Kidney (tissue), 13 donors: ENCODE measurements at regions not wholly inside any gene's neighbourhood (a gene's known extent, or its start where the extent isn't known, plus 50 kb on each side); places are given as distances from the start of the nearest gene placed in this dataset.

Experiments used
- DNase-seq, 5 donors: peaks; one replicate each; pipeline ENCODE4 v3.0.0-alpha.2; 2013 to 2020
- FAIRE-seq: peaks from 2 replicates; lab custom pipeline; 2012; peaks lifted over from hg19 to GRCh38; lab: Jason Lieb, UNC
- H3K27ac ChIP-seq, 2 donors: one replicate each; pipeline ENCODE4 v1.7.0; 2013; ENCODE audit warnings: low read depth in 2 of 2, low read length in 2 of 2, inconsistent platforms in 1 of 2
- H3K27me3 ChIP-seq: one replicate; pipeline ENCODE4 v1.7.1; 2013; ENCODE audit warnings: low read length, inconsistent platforms; ENCODE audit not compliant: control insufficient read depth, insufficient read depth
- H3K36me3 ChIP-seq, 3 donors: one replicate each; pipeline versions ENCODE4 v1.7.0 to v1.7.1; 2013; ENCODE audit warnings: low read length in 3 of 3, control low read depth in 1 of 3, inconsistent platforms in 1 of 3; ENCODE audit not compliant: insufficient read depth in 3 of 3, control insufficient read depth in 2 of 3
- H3K4me1 ChIP-seq, 3 donors: one replicate each; pipeline versions ENCODE4 v1.7.0 to v1.7.1; 2013; ENCODE audit warnings: low read length in 3 of 3, inconsistent platforms in 1 of 3, low read depth in 1 of 3; ENCODE audit not compliant: control insufficient read depth in 2 of 3, insufficient read depth in 2 of 3
- H3K4me3 ChIP-seq, 3 donors: one replicate each; pipeline versions ENCODE4 v1.7.0 to v1.8.1; 2013; ENCODE audit warnings: low read length in 3 of 3, control low read depth in 1 of 3, inconsistent platforms in 1 of 3
- H3K9ac ChIP-seq, 3 donors: one replicate each; pipeline versions ENCODE4 v1.7.0 to v1.7.1; 2013; ENCODE audit warnings: low read length in 3 of 3, control low read depth in 1 of 3, inconsistent platforms in 1 of 3
- H3K9me3 ChIP-seq, 3 donors: one replicate each; pipeline versions ENCODE4 v1.7.0 to v1.7.1; 2013; ENCODE audit warnings: low read length in 3 of 3, control low read depth in 1 of 3, inconsistent platforms in 1 of 3; ENCODE audit not compliant: control insufficient read depth in 2 of 3, insufficient read depth in 1 of 3
- intact Hi-C: fragments of 100-400 bp; cut with DNase I; formaldehyde crosslinking; loops from one replicate; pipeline ENCODE4 v1.11.1; 2022
- TF ChIP-seq, protein P1 (sequence below): IDR thresholded peaks from 3 replicates; pipeline ENCODE4 v1.5.1; 2012; ENCODE audit warnings: mild to moderate bottlenecking, moderate library complexity, borderline replicate concordance; ENCODE audit not compliant: insufficient read depth; ENCODE audit errors: extremely low read depth
- donor health status: control.
- donor health status: control.
- donor health status: control.
- donor health status: control.
- donor health status: control.
- donor health status: DM: yes; HTN: yes; CAD: no.
- donor health status: Normal renal cell carcinoma (clear cell type).

DNA sequence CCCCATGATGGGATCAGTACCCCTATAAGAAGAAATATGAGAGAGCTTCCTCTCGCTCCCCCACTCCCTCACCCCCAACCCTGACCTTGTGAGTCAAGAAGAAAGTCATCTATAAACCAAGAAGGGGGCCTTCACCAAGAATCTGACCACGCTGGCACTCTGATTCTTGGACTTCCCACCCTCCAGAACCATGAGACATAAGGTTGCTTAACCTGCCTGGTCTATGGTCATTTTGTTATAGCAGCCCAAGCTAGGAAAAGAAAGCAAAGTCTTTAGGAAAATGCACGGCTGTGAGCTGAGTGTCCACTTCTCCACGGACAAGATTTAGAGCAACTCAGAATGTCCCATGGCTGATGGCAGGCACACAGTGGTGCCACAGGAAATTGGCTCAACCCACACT is 333.5 kb downstream of the SOX9 start:
- TF ChIP-seq, protein P1, sequence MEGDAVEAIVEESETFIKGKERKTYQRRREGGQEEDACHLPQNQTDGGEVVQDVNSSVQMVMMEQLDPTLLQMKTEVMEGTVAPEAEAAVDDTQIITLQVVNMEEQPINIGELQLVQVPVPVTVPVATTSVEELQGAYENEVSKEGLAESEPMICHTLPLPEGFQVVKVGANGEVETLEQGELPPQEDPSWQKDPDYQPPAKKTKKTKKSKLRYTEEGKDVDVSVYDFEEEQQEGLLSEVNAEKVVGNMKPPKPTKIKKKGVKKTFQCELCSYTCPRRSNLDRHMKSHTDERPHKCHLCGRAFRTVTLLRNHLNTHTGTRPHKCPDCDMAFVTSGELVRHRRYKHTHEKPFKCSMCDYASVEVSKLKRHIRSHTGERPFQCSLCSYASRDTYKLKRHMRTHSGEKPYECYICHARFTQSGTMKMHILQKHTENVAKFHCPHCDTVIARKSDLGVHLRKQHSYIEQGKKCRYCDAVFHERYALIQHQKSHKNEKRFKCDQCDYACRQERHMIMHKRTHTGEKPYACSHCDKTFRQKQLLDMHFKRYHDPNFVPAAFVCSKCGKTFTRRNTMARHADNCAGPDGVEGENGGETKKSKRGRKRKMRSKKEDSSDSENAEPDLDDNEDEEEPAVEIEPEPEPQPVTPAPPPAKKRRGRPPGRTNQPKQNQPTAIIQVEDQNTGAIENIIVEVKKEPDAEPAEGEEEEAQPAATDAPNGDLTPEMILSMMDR, result no peak
- intact Hi-C loops, result no loop called here
- DNase-seq (no peak), FAIRE-seq (no peak)
- Histone ChIP-seq H3K9me3 (no peaks in the 10 kb centered on the region), H3K4me1 (no peaks in the 10 kb centered on the region), H3K27ac (no peak overlapping the region), H3K36me3 (no peaks in the 10 kb centered on the region), H3K4me3 (no peak overlapping the region), H3K9ac (no peak overlapping the region), H3K27me3 (no peaks in the 10 kb centered on the region)

DNA sequence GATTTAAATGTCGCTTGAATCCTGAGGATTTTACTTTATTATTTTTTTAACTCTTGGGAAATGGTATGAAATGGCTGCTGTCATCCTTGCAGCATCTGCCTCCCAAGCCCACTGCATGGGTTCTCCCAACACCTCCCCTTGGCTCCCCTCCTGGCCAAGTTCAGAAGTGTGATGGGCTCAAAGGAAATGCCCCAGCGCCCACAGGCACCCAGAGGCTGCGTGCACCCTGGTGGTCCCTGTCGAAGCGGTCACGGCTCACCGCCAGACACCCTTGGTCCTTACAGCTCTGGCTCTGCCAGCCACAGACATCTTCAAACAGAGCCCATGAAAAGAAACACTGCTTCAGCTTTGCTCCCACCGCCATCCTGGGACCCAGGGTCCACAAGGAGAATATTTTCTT is 334.7 kb downstream of the SOX9 start:
- TF ChIP-seq, protein P1, result no peak
- FAIRE-seq (no peak), DNase-seq (no peak)
- Histone ChIP-seq H3K36me3 (no peaks in the 10 kb centered on the region), H3K4me1 (no peaks in the 10 kb centered on the region), H3K27ac (no peak overlapping the region), H3K9ac (no peak overlapping the region), H3K4me3 (no peak overlapping the region), H3K9me3 (no peaks in the 10 kb centered on the region), H3K27me3 (no peaks in the 10 kb centered on the region)
- intact Hi-C loops, result no loop called here

DNA sequence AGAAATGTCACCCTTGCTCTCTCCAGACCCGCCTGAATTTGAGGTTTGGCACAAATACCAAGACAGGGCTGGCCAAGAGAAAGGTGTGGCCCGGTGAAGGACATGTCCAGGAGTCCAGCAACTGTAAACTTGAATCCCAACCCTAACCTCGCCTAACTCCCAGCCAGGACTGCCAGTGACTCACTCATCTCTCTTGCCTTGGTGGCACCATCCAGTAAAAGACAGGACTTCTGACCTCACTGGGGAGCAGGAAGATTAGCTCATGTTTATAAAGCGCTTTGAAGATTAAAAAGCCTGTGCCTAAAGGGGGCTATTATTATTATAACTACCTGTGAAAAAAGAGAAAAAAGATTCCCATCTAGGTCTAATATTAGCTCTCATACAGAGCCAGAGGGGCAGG is 335.3 kb downstream of the SOX9 start:
- H3K4me3 ChIP-seq, result no peak overlapping the region
- no peaks in the 10 kb centered on the region for H3K4me1 ChIP-seq
- no peak for FAIRE-seq
- H3K9me3 ChIP-seq, result no peaks in the 10 kb centered on the region
- H3K36me3 ChIP-seq, result no peaks in the 10 kb centered on the region
- intact Hi-C loops, result no loop called here
- no peaks in the 10 kb centered on the region for H3K27me3 ChIP-seq
- no peak overlapping the region for H3K27ac ChIP-seq
- no peak overlapping the region for H3K9ac ChIP-seq
- no peak for DNase-seq
- TF ChIP-seq, protein P1, result no peak

DNA sequence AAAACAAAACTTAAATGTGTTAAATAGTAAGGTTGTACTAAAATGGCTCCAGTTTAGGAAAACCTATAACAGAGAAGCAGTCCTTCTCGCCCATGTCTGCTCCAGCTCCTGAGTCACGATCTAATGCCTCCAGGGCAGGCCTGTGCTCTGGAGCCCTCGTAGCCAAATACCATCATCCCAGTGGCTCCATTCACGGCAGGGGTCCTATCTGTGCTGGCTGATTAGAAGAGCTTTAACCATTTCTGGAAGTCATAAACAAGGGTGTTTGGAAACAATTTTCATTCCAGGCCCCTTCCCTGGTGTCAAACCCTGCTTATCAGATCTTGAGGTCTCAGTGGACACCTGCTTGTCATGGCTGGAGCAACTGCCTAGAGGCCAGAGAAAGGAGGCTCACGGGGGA is 336.9 kb downstream of the SOX9 start:
- TF ChIP-seq, protein P1, result no peak
- Histone ChIP-seq H3K9me3 (no peaks in the 10 kb centered on the region), H3K4me3 (no peak overlapping the region), H3K27ac (no peak overlapping the region), H3K9ac (no peak overlapping the region), H3K27me3 (no peaks in the 10 kb centered on the region), H3K36me3 (no peaks in the 10 kb centered on the region), H3K4me1 (no peaks in the 10 kb centered on the region)
- DNase-seq (no peak), FAIRE-seq (no peak)
- intact Hi-C loops, result no loop called here
